GM10266 (cell line): ENCODE measurements at regions not wholly inside any gene's neighbourhood (a gene's known extent, or its start where the extent isn't known, plus 50 kb on each side); places are given as distances from the start of the nearest gene placed in this dataset.

Experiments used
- DNase-seq: peaks from one replicate; pipeline ENCODE4 v3.0.0; 2012; ENCODE audit errors: extremely low spot score
- TF ChIP-seq, protein P1 (sequence below): IDR thresholded peaks from 2 replicates; pipeline ENCODE4 v1.5.1; 2012; ENCODE audit warnings: mild to moderate bottlenecking, low read depth; ENCODE audit not compliant: control insufficient read depth, insufficient read depth; ENCODE audit errors: missing control alignments

DNA sequence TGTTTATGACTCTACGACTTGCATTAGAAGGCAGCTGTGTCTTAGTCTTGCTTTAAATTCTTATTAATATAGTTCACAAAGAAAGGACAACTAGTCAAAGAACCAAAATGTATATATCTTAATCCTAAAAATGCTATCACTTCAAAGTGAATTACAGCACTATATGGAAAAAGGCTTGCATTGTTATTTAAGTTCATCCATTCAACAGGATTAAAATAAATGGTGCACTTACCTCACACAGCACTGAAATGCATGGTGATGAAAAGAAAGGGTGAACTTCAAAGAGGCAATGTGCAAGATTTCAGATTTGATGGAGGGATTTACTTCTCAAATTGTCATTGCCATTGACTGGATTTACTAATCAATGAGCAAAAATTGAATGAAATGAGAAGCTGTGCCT, 344.4 kb upstream of the NUDT12 start:
- no peak for DNase-seq
- TF ChIP-seq, protein P1, sequence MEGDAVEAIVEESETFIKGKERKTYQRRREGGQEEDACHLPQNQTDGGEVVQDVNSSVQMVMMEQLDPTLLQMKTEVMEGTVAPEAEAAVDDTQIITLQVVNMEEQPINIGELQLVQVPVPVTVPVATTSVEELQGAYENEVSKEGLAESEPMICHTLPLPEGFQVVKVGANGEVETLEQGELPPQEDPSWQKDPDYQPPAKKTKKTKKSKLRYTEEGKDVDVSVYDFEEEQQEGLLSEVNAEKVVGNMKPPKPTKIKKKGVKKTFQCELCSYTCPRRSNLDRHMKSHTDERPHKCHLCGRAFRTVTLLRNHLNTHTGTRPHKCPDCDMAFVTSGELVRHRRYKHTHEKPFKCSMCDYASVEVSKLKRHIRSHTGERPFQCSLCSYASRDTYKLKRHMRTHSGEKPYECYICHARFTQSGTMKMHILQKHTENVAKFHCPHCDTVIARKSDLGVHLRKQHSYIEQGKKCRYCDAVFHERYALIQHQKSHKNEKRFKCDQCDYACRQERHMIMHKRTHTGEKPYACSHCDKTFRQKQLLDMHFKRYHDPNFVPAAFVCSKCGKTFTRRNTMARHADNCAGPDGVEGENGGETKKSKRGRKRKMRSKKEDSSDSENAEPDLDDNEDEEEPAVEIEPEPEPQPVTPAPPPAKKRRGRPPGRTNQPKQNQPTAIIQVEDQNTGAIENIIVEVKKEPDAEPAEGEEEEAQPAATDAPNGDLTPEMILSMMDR = no peak

DNA sequence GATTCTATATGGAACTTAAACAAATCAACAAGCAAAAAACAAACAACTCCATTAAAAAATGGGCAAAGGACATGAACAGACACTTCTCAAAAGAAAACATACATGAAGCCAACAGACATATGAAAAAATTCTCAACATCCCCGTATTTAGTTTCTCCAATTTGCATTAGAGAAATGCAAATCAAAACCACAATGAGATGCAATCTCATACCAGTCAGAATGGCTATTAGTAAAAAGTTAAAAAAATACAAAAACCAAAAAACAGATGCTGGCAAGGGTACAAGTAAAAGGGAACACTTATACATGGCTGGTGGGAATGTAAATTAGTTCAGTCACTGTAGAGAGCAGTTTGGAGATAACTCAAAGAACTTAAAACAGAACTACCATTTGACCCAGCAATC, 342.1 kb upstream of the NUDT12 start:
- no peak for DNase-seq
- TF ChIP-seq, protein P1 = no peak

DNA sequence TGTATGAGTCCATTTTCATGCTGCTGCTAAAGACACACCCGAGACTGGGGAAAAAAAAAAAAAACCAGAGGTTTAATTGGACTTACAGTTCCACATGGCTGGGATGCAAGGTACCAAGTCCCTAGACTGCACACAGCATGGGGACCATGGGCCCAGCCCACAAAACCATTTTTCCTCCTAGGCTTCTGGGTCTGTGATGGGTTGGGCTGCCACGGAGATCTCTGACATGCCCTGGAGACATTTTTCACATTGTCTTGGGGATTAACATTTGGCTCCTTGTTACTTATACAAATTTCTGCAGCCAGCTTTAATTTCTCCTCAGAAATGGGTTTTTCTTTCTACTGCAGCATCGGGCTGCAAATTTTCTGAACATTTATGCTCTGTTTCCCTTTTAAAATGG, 340.3 kb upstream of the NUDT12 start:
- DNase-seq = no peak
- TF ChIP-seq, protein P1 = no peak

DNA sequence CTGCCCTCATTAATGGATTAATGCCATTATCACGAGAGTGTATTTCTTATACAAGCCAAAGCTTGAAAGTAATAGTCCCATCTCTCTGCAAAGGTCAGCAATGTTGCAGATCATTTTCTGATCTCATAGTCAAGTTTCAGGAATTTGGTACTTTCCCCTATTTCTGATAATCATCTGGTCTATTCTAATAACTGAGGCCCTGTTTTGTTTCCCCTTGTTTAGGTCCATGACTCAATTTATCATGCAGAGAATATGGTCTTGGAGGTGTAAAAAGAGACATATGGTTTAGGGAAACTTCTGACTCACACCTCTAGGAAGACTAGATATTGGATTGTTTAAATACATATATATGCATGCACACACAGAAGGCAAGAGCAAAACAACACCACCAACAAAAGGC, 339.3 kb upstream of the NUDT12 start:
- no peak for DNase-seq
- TF ChIP-seq, protein P1 = no peak

DNA sequence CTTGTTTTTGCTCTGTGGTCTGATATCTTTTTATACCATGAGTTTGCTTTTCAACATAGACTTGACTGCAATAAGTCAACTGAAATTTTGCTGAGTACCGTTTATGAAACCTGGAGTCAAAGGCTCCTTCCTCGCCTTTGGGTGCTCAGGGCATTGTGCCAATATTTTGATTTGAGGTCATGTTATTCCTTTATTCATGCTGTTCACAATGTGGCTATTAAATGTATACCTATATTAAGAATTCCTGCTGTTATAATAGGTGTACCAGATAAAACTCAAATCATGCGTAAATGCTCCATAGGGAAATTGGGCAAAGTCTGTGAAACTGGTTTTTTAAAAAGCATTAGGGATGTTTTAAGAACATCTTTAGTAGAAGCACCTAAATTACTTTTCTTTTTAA, 334.0 kb upstream of the NUDT12 start:
- DNase-seq = no peak
- TF ChIP-seq, protein P1 = no peak

DNA sequence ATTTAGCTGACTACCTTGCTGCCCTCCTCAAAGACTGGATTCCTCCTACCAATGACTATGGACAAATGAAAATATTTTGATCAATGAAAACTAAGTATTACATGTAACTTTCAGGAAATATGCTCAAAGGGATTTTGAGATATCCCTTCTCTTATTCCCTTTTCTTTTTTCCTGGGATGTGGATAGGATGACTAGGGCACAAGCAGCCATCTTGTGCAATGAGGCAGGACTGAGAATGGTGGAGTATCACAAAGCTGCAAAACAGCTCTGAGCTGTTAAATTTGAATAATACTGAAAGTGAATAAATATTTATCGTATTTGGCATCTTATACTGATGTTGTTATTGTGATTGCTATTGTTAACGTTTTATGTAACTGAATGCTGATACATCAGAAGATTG, 333.1 kb upstream of the NUDT12 start:
- TF ChIP-seq, protein P1 = no peak
- no peak for DNase-seq

DNA sequence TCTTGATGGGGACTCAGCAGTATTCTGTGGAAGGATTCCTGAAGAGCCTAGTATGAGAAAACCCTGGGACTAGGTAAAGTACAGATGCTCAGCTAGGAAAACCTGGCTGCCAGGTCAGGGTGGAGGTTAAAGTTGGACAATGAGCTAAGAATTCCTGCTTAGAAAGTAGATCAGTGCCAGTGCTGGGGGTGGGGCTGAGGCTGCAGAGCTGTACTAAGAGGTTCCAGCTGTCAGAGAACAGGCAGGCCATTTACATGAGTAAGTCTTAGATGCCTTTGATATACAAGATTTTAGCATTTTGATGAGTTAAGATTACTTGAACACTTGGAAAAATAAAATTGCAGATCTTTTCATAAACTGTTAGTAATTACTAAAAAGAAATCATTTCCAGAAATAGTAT, 332.3 kb upstream of the NUDT12 start:
- DNase-seq = no peak
- TF ChIP-seq, protein P1 = no peak
